ENCODE measurements at regions not wholly inside any gene's neighbourhood (a gene's known extent, or its start where the extent isn't known, plus 50 kb on each side); places are given as distances from the start of the nearest gene placed in this dataset.

DNA sequence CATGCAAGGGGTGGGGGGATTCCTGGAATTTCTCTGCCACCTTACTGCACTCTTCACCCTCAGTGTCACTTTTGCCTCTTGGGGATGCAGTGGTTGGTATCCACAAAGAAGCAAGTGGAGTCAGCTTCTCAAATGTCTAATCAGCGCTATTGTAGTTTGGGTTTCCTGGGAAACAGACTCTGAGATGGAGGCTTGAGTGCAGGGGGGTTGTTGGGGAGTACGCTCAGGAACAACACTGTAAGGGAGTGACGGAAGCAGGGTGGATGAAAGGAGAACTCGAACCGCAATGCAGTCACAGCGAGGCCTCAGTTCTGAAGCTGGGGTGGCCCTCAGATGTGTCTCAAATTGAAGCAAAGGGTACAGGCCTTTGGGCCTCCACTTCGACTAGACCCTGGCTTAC lies 73.6 kb upstream of the EPC2 start:
- no peak for FAIRE-seq
- Histone ChIP-seq H4K20me1 (replicated peaks; ENCODE audit: control insufficient read depth, extremely low read depth, insufficient read depth, low read length) (no peaks in the 10 kb centered on the region), H3K9ac (replicated peaks; ENCODE audit: extremely low read depth, insufficient read depth, low read length) (no peak overlapping the region), H3K4me1 (ENCODE audit: control insufficient read depth, extremely low read depth, insufficient read depth, low read length) (peaks cover 2% of the 10 kb centered on the region), H3K36me3 (ENCODE audit: control insufficient read depth in 2 of 2, extremely low read depth in 1 of 2, insufficient read depth in 2 of 2, low read length in 2 of 2) (no peaks in the 10 kb centered on the region), H2AFZ (ENCODE audit: low read depth, low read length) (no peak overlapping the region), H3K79me2 (ENCODE audit: control insufficient read depth, insufficient read depth, low read length) (no peaks in the 10 kb centered on the region), H3K9me3 (replicated peaks; ENCODE audit: control insufficient read depth, insufficient read depth, low read length) (no peaks in the 10 kb centered on the region), H3K4me2 (ENCODE audit: insufficient read depth, low read length) (no peak overlapping the region), H3K27ac (ENCODE audit: insufficient read depth, low read depth, low read length) (no peak overlapping the region), H3K4me3 (replicated peaks in 1 of 3; ENCODE audit: insufficient read depth in 1 of 3, low read depth in 1 of 3, low read length in 3 of 3) (no peak overlapping the region), H3K27me3 (ENCODE audit: control insufficient read depth in 2 of 2, insufficient read depth in 2 of 2, low read length in 2 of 2) (peaks cover 0 to 2% of the 10 kb centered on the region in 2 experiments), H3K9me1 (replicated peaks; ENCODE audit: control insufficient read depth, extremely low read depth, insufficient read depth, low read length) (no peaks in the 10 kb centered on the region)
- dilution Hi-C loops (cut with MboI; ENCODE audit: extremely low pct_ligation_motif_present, low sequenced_read_pairs): no loop called here
- ChIA-PET CTCF (no interaction called here), POLR2A (no interaction called here)
- no TSS peak for BruUV-seq (replicated peaks)
- no peak for TF ChIP-seq FOS (IDR thresholded peaks at IDR 0.05; ENCODE audit: borderline replicate concordance, insufficient read depth, low read length)
- TF ChIP-seq EZH2 (IDR thresholded peaks at IDR 0.05; ENCODE audit: borderline replicate concordance, low read depth, low read length, severe bottlenecking): no peak
- TF ChIP-seq, protein P1, sequence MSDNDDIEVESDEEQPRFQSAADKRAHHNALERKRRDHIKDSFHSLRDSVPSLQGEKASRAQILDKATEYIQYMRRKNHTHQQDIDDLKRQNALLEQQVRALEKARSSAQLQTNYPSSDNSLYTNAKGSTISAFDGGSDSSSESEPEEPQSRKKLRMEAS (IDR thresholded peaks at IDR 0.05; ENCODE audit: insufficient read depth, insufficient read length): no peak
- TF ChIP-seq, protein P2, sequence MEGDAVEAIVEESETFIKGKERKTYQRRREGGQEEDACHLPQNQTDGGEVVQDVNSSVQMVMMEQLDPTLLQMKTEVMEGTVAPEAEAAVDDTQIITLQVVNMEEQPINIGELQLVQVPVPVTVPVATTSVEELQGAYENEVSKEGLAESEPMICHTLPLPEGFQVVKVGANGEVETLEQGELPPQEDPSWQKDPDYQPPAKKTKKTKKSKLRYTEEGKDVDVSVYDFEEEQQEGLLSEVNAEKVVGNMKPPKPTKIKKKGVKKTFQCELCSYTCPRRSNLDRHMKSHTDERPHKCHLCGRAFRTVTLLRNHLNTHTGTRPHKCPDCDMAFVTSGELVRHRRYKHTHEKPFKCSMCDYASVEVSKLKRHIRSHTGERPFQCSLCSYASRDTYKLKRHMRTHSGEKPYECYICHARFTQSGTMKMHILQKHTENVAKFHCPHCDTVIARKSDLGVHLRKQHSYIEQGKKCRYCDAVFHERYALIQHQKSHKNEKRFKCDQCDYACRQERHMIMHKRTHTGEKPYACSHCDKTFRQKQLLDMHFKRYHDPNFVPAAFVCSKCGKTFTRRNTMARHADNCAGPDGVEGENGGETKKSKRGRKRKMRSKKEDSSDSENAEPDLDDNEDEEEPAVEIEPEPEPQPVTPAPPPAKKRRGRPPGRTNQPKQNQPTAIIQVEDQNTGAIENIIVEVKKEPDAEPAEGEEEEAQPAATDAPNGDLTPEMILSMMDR (IDR thresholded peaks at IDR 0.05; ENCODE audit: extremely low read depth in 1 of 2, insufficient read depth in 1 of 2, low read depth in 1 of 2, low read length in 2 of 2): no peak
- no peak for TF ChIP-seq MYC (IDR thresholded peaks at IDR 0.05; ENCODE audit: low read depth, low read length)
- TF ChIP-seq POLR2A (IDR thresholded peaks at IDR 0.05; ENCODE audit: low read depth, low read length): no peak
- TF ChIP-seq JUN (IDR thresholded peaks at IDR 0.05; ENCODE audit: borderline replicate concordance, insufficient read depth, insufficient read length, low read depth): no peak
- no peak for TF ChIP-seq POLR2AphosphoS5 (IDR thresholded peaks at IDR 0.05; ENCODE audit: insufficient read depth, low read depth, low read length)
- TF ChIP-seq GATA2 (IDR thresholded peaks at IDR 0.05; ENCODE audit: insufficient read depth, insufficient read length, low read depth, low read length): no peak
- intact Hi-C loops (cut with micrococcal nuclease): no loop called here
- no peak for DNase-seq (ENCODE audit: low read depth, low spot score)
